ENCODE measurements at regions not wholly inside any gene's neighbourhood (a gene's known extent, or its start where the extent isn't known, plus 50 kb on each side); places are given as distances from the start of the nearest gene placed in this dataset.

DNA sequence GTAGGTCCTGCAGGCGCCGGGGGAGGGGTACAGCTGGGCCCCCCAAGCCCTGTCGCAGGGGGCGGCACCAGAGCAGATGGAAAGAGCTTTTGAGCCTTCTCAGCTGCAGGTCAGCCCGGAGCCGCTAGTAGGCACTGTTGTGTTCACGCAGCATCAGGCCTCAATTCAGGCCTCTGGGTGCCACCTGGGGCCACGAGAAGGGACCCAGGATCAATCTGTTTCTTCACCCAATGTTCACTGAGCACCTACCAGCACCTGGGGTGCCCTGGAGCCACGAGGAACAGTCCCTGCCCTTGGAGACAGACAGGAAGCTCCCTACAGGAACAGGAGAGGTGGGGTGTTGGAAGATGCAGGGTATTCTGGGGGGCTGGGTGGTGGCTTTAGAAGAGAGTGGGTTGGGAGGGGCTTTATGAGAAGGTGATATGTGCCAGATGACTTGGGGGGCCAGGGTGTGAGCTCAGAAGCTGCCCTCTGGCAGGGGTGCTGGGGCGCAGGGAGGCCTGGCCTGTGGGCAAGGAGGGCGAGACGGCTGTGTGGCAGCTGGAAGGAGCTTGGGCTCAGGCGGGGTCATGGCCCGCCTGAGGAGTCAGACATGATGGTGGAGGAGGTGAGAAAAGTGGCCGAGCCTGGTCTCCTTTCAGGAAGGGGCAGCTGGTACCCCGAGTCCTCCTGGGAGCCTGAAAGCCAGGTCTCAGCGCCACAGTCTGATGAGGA is 121.9 kb upstream of the GSE1 start (continued):
- TF ChIP-seq ZNF17 (CRISPR knock-in tag; IDR thresholded peaks at IDR 0.05) (no peak), ZNF530 (CRISPR knock-in tag; IDR thresholded peaks at IDR 0.05; ENCODE audit: low read depth) (no peak), NFYB (CRISPR knock-in tag; IDR thresholded peaks at IDR 0.05) (no peak), ZNF580 (CRISPR knock-in tag; IDR thresholded peaks at IDR 0.05; ENCODE audit: borderline replicate concordance, low read depth) (no peak), TCF7L2 (IDR thresholded peaks at IDR 0.05; ENCODE audit: low read depth, low read length) (no peak), MIER3 (CRISPR knock-in tag; IDR thresholded peaks at IDR 0.05; ENCODE audit: borderline replicate concordance) (no peak), HNF1A (IDR thresholded peaks at IDR 0.05; ENCODE audit: low read depth) (no peak), HNF1A (CRISPR knock-in tag; IDR thresholded peaks at IDR 0.05; ENCODE audit: borderline replicate concordance) (no peak), ATM (IDR thresholded peaks at IDR 0.05; ENCODE audit: borderline replicate concordance) (no peak), PAX8 (CRISPR knock-in tag; IDR thresholded peaks at IDR 0.05; ENCODE audit: borderline replicate concordance) (no peak), SUZ12 (IDR thresholded peaks at IDR 0.05; ENCODE audit: low read depth, low read length) (no peak), ZFP82 (CRISPR knock-in tag; IDR thresholded peaks at IDR 0.05; ENCODE audit: borderline replicate concordance) (no peak), ZMYM3 (CRISPR knock-in tag; IDR thresholded peaks at IDR 0.05) (no peak), ZNF101 (CRISPR knock-in tag; IDR thresholded peaks at IDR 0.05; ENCODE audit: borderline replicate concordance, low read depth) (no peak), ZNF12 (CRISPR knock-in tag; IDR thresholded peaks at IDR 0.05) (no peak)
- TF ChIP-seq, protein P1, sequence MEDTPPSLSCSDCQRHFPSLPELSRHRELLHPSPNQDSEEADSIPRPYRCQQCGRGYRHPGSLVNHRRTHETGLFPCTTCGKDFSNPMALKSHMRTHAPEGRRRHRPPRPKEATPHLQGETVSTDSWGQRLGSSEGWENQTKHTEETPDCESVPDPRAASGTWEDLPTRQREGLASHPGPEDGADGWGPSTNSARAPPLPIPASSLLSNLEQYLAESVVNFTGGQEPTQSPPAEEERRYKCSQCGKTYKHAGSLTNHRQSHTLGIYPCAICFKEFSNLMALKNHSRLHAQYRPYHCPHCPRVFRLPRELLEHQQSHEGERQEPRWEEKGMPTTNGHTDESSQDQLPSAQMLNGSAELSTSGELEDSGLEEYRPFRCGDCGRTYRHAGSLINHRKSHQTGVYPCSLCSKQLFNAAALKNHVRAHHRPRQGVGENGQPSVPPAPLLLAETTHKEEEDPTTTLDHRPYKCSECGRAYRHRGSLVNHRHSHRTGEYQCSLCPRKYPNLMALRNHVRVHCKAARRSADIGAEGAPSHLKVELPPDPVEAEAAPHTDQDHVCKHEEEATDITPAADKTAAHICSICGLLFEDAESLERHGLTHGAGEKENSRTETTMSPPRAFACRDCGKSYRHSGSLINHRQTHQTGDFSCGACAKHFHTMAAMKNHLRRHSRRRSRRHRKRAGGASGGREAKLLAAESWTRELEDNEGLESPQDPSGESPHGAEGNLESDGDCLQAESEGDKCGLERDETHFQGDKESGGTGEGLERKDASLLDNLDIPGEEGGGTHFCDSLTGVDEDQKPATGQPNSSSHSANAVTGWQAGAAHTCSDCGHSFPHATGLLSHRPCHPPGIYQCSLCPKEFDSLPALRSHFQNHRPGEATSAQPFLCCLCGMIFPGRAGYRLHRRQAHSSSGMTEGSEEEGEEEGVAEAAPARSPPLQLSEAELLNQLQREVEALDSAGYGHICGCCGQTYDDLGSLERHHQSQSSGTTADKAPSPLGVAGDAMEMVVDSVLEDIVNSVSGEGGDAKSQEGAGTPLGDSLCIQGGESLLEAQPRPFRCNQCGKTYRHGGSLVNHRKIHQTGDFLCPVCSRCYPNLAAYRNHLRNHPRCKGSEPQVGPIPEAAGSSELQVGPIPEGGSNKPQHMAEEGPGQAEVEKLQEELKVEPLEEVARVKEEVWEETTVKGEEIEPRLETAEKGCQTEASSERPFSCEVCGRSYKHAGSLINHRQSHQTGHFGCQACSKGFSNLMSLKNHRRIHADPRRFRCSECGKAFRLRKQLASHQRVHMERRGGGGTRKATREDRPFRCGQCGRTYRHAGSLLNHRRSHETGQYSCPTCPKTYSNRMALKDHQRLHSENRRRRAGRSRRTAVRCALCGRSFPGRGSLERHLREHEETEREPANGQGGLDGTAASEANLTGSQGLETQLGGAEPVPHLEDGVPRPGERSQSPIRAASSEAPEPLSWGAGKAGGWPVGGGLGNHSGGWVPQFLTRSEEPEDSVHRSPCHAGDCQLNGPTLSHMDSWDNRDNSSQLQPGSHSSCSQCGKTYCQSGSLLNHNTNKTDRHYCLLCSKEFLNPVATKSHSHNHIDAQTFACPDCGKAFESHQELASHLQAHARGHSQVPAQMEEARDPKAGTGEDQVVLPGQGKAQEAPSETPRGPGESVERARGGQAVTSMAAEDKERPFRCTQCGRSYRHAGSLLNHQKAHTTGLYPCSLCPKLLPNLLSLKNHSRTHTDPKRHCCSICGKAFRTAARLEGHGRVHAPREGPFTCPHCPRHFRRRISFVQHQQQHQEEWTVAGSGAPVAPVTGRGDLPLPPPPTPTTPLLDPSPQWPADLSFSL (CRISPR knock-in tag; IDR thresholded peaks at IDR 0.05): no peak
- TF ChIP-seq, protein P2, sequence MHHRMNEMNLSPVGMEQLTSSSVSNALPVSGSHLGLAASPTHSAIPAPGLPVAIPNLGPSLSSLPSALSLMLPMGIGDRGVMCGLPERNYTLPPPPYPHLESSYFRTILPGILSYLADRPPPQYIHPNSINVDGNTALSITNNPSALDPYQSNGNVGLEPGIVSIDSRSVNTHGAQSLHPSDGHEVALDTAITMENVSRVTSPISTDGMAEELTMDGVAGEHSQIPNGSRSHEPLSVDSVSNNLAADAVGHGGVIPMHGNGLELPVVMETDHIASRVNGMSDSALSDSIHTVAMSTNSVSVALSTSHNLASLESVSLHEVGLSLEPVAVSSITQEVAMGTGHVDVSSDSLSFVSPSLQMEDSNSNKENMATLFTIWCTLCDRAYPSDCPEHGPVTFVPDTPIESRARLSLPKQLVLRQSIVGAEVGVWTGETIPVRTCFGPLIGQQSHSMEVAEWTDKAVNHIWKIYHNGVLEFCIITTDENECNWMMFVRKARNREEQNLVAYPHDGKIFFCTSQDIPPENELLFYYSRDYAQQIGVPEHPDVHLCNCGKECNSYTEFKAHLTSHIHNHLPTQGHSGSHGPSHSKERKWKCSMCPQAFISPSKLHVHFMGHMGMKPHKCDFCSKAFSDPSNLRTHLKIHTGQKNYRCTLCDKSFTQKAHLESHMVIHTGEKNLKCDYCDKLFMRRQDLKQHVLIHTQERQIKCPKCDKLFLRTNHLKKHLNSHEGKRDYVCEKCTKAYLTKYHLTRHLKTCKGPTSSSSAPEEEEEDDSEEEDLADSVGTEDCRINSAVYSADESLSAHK (CRISPR knock-in tag; IDR thresholded peaks at IDR 0.05; ENCODE audit: borderline replicate concordance): no peak
